ENCODE measurements at regions not wholly inside any gene's neighbourhood (a gene's known extent, or its start where the extent isn't known, plus 50 kb on each side); places are given as distances from the start of the nearest gene placed in this dataset.

DNA sequence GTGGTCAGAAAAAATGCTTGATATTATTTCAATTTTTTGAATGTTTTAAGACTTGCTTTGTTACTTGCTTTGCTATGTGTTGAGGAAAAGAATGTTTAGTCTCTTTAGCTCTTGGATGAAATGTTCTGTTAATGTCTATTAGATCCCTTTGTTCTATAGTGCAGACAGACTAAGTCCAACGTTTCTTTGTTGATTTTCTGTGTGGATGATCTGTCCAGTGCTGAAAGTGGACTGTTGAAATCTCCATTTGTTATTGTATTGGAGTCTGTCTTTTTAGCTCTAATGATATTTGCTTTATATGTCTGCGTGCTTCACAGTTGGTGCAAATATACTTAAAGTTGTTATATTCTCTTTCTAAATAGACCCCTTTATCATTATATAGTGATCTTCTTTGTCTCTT, 220.6 kb downstream of the GUCY2F start:
- DNase-seq (ENCODE audit: extremely low spot score): no peak
- ChIA-PET POLR2A (no interaction called here), CTCF (no interaction called here)
- TF ChIP-seq BHLHE40 (IDR thresholded peaks at IDR 0.05; ENCODE audit: borderline replicate concordance): no peak
- TF ChIP-seq FOXA1 (IDR thresholded peaks at IDR 0.05): no peak
- no peak for TF ChIP-seq FOXM1 (IDR thresholded peaks at IDR 0.05; ENCODE audit: borderline replicate concordance)
- no peak for TF ChIP-seq HDGF (IDR thresholded peaks at IDR 0.05; ENCODE audit: borderline replicate concordance)
- TF ChIP-seq ELF4 (IDR thresholded peaks at IDR 0.05): no peak
- no peak for TF ChIP-seq ARNT (IDR thresholded peaks at IDR 0.05)
- TF ChIP-seq LEF1 (IDR thresholded peaks at IDR 0.05; ENCODE audit: borderline replicate concordance): no peak
- no peak for TF ChIP-seq SUZ12 (IDR thresholded peaks at IDR 0.05)

DNA sequence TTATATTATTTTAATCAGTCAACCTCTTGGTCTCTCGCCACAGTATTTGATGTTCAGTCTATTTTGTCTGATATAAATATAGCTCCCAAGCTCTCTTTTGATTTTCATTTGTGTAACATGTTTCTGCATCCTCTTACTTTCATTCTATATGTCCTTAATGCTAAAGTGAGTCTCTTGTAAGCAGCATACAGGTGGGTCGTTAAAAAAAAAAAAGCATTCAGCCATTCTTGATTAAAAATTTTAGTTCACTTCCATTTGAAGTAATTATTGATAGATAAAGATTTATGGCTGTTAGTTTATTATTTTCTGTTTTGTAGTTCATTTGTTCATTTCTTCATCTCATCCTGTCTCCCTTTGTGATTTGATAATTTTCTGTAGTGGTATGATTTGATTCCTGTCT, 229.1 kb downstream of the GUCY2F start:
- ChIA-PET POLR2A (no interaction called here), CTCF (no interaction called here)
- DNase-seq (ENCODE audit: extremely low spot score): no peak
- peak; percentile 81 for TF ChIP-seq ZNF384 (IDR thresholded peaks at IDR 0.05)
- no peak for TF ChIP-seq HDGF (IDR thresholded peaks at IDR 0.05; ENCODE audit: borderline replicate concordance)

DNA sequence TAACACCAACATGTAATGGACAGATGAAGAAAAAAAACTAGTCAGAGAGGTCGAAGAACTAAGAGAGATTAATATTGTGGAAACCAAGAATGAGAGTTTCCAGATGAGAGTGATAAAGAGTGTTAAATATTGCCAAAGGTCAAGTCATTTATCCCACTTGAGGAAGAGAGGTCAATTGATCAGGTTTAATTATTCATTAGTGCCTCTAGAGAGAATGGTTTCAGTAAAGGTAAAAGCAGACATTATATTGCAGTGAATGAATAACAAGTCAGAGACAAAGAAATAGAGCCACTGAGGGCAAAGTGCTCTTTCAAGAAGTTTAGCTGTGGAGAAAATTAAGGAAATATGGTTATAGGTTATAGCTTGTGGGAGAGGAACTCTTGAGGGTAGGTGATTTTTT, 263.1 kb downstream of the GUCY2F start:
- no peak for DNase-seq (ENCODE audit: extremely low spot score)

DNA sequence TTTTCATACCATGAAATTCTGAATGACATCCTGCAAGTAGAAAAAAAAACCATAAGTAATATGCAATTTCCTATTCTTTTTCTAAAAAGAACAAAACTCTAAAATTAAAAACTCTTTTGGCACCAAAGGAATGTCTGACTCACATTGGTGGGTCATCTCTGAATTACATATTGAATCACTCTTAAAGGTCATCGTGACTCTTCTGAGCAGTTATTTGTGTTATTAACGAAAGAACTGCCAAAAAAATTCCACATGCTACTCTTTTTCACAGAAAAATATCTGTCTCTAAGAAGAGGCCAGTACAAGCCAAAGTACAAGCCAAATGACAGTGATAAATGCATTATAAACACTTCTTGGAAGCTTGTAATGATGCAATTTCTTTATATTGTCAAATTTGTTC, 282.2 kb downstream of the GUCY2F start:
- CTCF ChIA-PET: no interaction called here
- POLR2A ChIA-PET: no interaction called here
- no peak for DNase-seq (ENCODE audit: extremely low spot score)
- TF ChIP-seq CTBP1 (IDR thresholded peaks at IDR 0.05; ENCODE audit: borderline replicate concordance) (no peak), FOXM1 (IDR thresholded peaks at IDR 0.05; ENCODE audit: borderline replicate concordance) (no peak), TARDBP (IDR thresholded peaks at IDR 0.05) (no peak), LEF1 (IDR thresholded peaks at IDR 0.05; ENCODE audit: borderline replicate concordance) (no peak), L3MBTL2 (conservative IDR thresholded peaks at IDR 0.05) (no peak), FOXK2 (IDR thresholded peaks at IDR 0.05) (no peak), SP1 (IDR thresholded peaks at IDR 0.05) (no peak), ARNT (IDR thresholded peaks at IDR 0.05) (no peak), BHLHE40 (IDR thresholded peaks at IDR 0.05; ENCODE audit: borderline replicate concordance) (no peak), HDGF (IDR thresholded peaks at IDR 0.05; ENCODE audit: borderline replicate concordance) (no peak), SUZ12 (IDR thresholded peaks at IDR 0.05) (no peak), FOXA1 (IDR thresholded peaks at IDR 0.05) (no peak), NFRKB (IDR thresholded peaks at IDR 0.05) (no peak), ZNF384 (IDR thresholded peaks at IDR 0.05) (no peak), ELF4 (IDR thresholded peaks at IDR 0.05) (no peak)
- TF ChIP-seq, protein P1, sequence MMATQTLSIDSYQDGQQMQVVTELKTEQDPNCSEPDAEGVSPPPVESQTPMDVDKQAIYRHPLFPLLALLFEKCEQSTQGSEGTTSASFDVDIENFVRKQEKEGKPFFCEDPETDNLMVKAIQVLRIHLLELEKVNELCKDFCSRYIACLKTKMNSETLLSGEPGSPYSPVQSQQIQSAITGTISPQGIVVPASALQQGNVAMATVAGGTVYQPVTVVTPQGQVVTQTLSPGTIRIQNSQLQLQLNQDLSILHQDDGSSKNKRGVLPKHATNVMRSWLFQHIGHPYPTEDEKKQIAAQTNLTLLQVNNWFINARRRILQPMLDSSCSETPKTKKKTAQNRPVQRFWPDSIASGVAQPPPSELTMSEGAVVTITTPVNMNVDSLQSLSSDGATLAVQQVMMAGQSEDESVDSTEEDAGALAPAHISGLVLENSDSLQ (IDR thresholded peaks at IDR 0.05): no peak

More for the DNA sequence above, 263.1 kb downstream of the GUCY2F start:
- no peak for TF ChIP-seq HDGF (IDR thresholded peaks at IDR 0.05; ENCODE audit: borderline replicate concordance)
- no peak for TF ChIP-seq L3MBTL2 (conservative IDR thresholded peaks at IDR 0.05)
- TF ChIP-seq ZNF384 (IDR thresholded peaks at IDR 0.05): no peak
- no peak for TF ChIP-seq NFRKB (IDR thresholded peaks at IDR 0.05)
- TF ChIP-seq, protein P1 (IDR thresholded peaks at IDR 0.05): no peak
- TF ChIP-seq ARNT (IDR thresholded peaks at IDR 0.05): no peak
- TF ChIP-seq BHLHE40 (IDR thresholded peaks at IDR 0.05; ENCODE audit: borderline replicate concordance): no peak
- ChIA-PET CTCF (no interaction called here), POLR2A (no interaction called here)

DNA sequence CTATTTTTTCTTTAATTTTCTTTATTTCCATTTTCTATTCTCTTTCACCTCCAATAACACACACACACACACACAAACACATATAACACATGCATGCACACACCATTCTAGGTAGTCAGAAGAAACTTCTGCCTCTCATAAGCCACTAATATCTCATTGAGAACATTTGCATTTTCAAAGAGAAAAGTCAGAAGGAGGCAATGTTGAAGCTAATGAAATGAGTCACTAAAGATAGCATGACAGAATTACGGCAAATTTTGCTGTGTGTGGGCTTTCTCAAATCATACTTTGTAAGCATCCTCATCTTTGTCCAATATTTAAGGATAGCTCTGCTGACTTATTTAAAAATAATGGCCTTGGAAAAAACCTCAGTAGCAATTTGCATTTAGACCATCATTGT, 291.3 kb downstream of the GUCY2F start:
- ChIA-PET POLR2A (no interaction called here), CTCF (no interaction called here)
- DNase-seq (ENCODE audit: extremely low spot score): no peak
- no peak for TF ChIP-seq LEF1 (IDR thresholded peaks at IDR 0.05; ENCODE audit: borderline replicate concordance)
- no peak for TF ChIP-seq FOXM1 (IDR thresholded peaks at IDR 0.05; ENCODE audit: borderline replicate concordance)
- no peak for TF ChIP-seq ELF4 (IDR thresholded peaks at IDR 0.05)
- TF ChIP-seq CTBP1 (IDR thresholded peaks at IDR 0.05; ENCODE audit: borderline replicate concordance): no peak
- TF ChIP-seq L3MBTL2 (conservative IDR thresholded peaks at IDR 0.05): no peak
- TF ChIP-seq HDGF (IDR thresholded peaks at IDR 0.05; ENCODE audit: borderline replicate concordance): no peak
- no peak for TF ChIP-seq ZNF384 (IDR thresholded peaks at IDR 0.05)

DNA sequence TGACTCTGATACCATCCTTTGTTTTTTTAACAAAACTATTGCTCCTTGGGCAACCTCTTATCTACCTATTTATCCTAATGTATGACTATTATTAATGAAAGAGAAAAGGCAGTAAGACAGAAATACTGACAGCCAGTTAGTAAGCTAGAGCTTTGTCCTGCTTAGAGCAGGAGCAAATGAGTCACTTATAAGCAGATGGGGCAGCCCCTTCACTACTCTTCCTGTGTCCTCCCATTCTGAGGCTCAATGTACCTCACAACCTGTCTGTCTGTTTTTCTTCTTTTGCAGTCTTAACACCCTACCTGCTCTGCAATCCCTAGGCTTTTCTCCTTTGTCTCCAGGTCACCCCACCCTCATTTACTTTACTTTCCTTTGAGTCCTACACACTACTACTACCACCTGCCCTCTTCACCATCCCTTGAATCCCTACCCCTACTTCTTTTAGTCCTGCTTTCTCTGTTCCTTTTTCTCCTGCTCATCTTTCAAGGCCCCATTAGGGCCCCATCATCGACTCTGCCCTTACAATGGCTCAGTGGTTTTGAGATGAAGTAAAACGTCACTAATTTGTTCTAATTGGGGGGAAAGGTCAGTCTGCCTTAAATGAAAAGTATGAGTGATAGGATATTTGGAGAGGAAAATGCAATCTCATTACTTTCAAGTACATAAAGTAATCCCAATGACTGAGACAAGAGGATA, 294.3 kb downstream of the GUCY2F start:
- DNase-seq (ENCODE audit: extremely low spot score): no peak
- CTCF ChIA-PET: no interaction called here
- POLR2A ChIA-PET: no interaction called here
- TF ChIP-seq ARNT (IDR thresholded peaks at IDR 0.05) (no peak), SP1 (IDR thresholded peaks at IDR 0.05) (no peak)

DNA sequence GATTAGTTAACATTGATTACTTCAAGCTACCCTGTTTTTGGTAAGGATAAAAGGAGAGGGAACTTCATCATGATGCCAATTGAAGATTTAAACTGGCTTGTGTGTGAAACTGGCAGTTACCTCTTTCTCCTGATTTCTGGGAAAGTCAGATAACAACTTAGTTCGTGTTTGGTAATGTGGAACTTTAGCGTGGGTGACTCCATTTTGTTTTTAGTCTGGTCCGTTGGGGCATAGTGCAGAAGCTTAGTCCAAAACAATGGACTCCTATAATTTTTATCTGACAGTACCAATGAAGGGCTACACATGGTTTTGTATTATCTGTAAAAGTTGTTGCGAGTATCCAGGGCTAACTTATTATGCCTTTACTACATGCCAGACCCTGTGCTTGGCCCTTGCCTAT, 294.9 kb downstream of the GUCY2F start:
- ChIA-PET POLR2A (no interaction called here), CTCF (no interaction called here)
- TF ChIP-seq FOXK2 (IDR thresholded peaks at IDR 0.05) (no peak), SUZ12 (IDR thresholded peaks at IDR 0.05) (no peak), BHLHE40 (IDR thresholded peaks at IDR 0.05; ENCODE audit: borderline replicate concordance) (no peak), SP1 (IDR thresholded peaks at IDR 0.05) (no peak), NFRKB (IDR thresholded peaks at IDR 0.05) (no peak), FOXA1 (IDR thresholded peaks at IDR 0.05) (no peak), HDGF (IDR thresholded peaks at IDR 0.05; ENCODE audit: borderline replicate concordance) (no peak), ELF4 (IDR thresholded peaks at IDR 0.05) (no peak), TARDBP (IDR thresholded peaks at IDR 0.05) (no peak), FOXM1 (IDR thresholded peaks at IDR 0.05; ENCODE audit: borderline replicate concordance) (no peak), ARNT (IDR thresholded peaks at IDR 0.05) (no peak), CTBP1 (IDR thresholded peaks at IDR 0.05; ENCODE audit: borderline replicate concordance) (no peak), L3MBTL2 (conservative IDR thresholded peaks at IDR 0.05) (no peak), LEF1 (IDR thresholded peaks at IDR 0.05; ENCODE audit: borderline replicate concordance) (no peak), ZNF384 (IDR thresholded peaks at IDR 0.05) (no peak)
- TF ChIP-seq, protein P1 (IDR thresholded peaks at IDR 0.05): no peak
- DNase-seq (ENCODE audit: extremely low spot score): no peak
